HAP-1 (cell line): ENCODE measurements at regions not wholly inside any gene's neighbourhood (a gene's known extent, or its start where the extent isn't known, plus 50 kb on each side); places are given as distances from the start of the nearest gene placed in this dataset.

ENCODE experiments used
- DNase-seq, 2 experiments: peaks; one replicate each; pipeline ENCODE4 v3.0.0-alpha.2; 2016 to 2020; ENCODE audit warnings: low spot score in 2 of 2
- H3K27me3 ChIP-seq: fragments of 250-450 bp; sonication (Bioruptor Pico); 2 replicates; pipeline ENCODE4 v1.5.1; 2020; ENCODE audit warnings: low read depth, mild to moderate bottlenecking, moderate library complexity
- H3K36me3 ChIP-seq: fragments of 250-450 bp; sonication (Bioruptor Pico); replicated peaks from 2 replicates; pipeline ENCODE4 v1.5.1; 2020; ENCODE audit warnings: mild to moderate bottlenecking
- H3K4me1 ChIP-seq: fragments of 250-450 bp; sonication (Bioruptor Pico); 2 replicates; pipeline ENCODE4 v1.5.1; 2020; ENCODE audit warnings: mild to moderate bottlenecking
- H3K4me3 ChIP-seq: fragments of 250-450 bp; sonication (Bioruptor Pico); 2 replicates; pipeline ENCODE4 v1.5.1; 2020; ENCODE audit warnings: mild to moderate bottlenecking, moderate library complexity
- H3K9me3 ChIP-seq: fragments of 250-450 bp; sonication (Bioruptor Pico); 2 replicates; pipeline ENCODE4 v1.5.1; 2020; ENCODE audit warnings: mild to moderate bottlenecking, moderate library complexity
- in situ Hi-C: fragments of 300-500 bp; cut with MboI; formaldehyde crosslinking; loops from 3 replicates; pipeline ENCODE4 v1.14.3; 2020; ENCODE audit warnings: low sequenced_read_pairs, inconsistent platforms, mixed read lengths

DNA sequence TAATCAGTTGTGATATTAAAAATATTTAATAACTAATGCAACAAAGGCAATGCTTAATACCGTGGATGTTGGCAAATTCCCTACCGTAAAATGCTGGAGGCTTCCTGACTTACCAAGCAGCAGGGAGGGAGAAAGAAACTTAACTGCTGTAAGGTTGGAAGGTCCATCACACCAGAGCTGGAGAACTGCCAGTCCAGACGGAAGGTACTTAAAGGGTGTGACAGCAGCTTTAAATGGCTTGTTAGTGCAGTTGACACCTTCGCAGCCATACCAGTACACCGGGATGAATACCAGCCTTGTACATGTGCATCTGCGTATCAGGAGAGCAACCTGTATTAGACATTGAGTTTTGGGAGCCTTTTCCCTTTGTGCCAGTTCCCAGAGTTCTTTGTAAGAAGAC, 269.5 kb upstream of the NCAM2 start:
- Histone ChIP-seq H3K9me3 (no peaks in the 10 kb centered on the region), H3K36me3 (no peaks in the 10 kb centered on the region), H3K4me1 (no peaks in the 10 kb centered on the region), H3K4me3 (no peak overlapping the region), H3K27me3 (no peaks in the 10 kb centered on the region)
- in situ Hi-C loops: no loop called here
- DNase-seq: no peak

DNA sequence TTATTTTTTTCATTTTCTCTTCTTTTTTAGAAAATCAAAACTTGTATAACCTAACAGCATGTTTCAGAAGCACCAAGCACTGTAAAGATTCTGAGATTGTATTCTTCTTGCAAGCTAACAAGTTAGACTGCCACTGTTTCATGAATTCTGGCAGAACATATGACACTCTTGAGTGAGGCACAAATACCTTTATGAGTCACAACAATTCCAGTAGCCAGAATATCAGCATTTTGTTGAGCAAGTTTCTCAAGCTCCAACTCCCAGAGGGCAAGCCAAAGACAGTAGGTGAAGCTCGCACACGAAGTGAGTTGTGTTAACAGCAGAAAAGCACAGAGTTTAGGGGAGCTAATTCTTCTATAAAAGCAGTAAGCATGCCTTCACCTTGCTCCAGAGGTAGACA, 268.8 kb upstream of the NCAM2 start:
- in situ Hi-C loops: no loop called here
- no peaks in the 10 kb centered on the region for H3K4me1 ChIP-seq
- H3K27me3 ChIP-seq: no peaks in the 10 kb centered on the region
- no peaks in the 10 kb centered on the region for H3K36me3 ChIP-seq
- H3K9me3 ChIP-seq: no peaks in the 10 kb centered on the region
- DNase-seq: no peak
- H3K4me3 ChIP-seq: no peak overlapping the region

DNA sequence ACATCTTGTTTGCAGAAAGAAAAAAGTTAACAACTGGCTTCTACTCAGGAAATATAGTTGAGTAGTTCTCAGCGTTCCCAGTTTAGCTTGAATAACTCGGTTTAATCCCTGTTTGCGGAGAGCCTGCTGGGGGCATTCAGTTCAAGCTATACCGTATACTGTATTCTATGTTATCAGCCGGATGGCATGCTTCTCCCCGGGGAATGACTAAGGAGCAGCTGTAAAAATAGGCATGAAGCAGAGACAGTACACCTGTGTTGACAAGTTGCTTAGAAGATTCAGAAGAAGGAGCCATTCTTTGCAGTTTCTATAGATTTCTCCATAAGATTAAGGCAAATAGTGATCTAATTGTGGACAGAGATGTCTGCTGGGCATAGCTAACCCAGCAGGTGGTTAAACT, 267.8 kb upstream of the NCAM2 start:
- DNase-seq: no peak
- in situ Hi-C loops: no loop called here
- H3K27me3 ChIP-seq: no peaks in the 10 kb centered on the region
- no peaks in the 10 kb centered on the region for H3K4me1 ChIP-seq
- H3K4me3 ChIP-seq: no peak overlapping the region
- H3K9me3 ChIP-seq: no peaks in the 10 kb centered on the region
- no peaks in the 10 kb centered on the region for H3K36me3 ChIP-seq

DNA sequence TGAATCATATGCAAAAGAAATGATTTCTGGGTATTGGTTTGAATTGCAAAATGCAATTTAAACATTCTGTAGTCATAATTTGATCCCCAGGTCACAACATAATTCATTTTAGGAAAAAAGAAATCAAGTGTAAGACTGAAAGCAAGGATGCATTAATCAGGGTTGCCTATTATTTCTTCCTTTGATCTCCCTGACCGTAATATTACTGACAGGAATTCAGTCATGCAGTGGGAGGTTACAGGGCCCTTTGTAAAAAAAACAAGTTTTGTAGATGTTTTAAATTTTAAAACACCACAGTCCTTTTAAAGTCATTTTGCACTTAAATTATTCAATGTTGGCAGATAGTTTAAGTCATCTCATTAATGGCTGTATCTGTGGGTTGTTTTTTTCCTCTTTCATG, 263.0 kb upstream of the NCAM2 start:
- Histone ChIP-seq H3K9me3 (no peaks in the 10 kb centered on the region), H3K36me3 (no peaks in the 10 kb centered on the region), H3K27me3 (no peaks in the 10 kb centered on the region), H3K4me3 (no peak overlapping the region), H3K4me1 (peaks cover 3% of the 10 kb centered on the region)
- in situ Hi-C loops: no loop called here
- DNase-seq: no peak

DNA sequence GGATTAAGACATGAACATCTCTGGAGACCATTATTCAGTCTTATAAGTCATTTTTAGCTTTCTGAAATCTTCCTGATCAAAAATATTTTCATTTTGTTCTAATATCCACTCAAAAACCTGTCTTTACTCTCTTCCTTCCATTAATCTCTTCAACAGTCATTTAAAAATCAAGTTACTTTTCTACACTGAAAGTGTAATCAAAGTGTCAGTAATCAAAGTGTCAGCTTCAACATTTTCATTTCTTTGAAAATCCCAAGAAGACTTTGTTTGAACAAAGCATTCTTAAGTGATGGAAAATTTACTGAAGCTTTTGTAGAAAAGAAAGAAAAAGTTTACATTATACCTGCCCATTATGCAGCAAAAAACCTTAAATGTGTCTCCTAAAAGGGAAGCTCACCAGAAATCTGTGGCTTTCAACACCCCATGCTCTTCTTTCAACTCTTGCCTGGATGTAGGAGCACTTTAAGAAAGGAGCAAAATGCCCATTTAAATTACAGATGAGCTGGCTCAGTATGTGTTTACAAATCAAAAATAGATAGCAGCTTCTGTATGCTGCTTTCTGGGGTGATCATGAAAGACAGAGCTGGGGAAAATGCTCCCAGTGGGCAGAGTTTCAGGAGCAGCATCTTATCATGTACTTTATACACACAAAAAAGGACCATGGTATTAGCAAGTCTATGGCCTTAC, 260.8 kb upstream of the NCAM2 start:
- in situ Hi-C loops: no loop called here

DNA sequence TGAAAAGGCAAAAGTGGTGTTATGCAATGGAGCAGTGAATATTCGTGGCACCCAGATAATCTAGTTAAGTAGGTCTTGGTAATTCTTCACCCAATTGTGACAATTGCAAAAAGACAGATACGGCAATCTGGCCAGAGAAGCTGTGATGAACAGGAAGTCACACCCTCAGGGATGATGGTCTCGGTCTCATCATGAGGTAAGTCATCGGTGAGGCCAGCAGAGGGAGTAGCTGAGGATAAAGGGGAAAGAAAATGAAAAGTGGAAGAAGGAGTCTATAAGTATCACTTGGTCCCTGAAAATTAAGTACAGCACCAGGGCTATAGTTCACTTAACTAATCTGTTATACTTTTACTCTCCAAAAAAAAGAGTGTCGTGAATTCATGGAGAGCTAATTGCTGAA, 258.8 kb upstream of the NCAM2 start:
- no peaks in the 10 kb centered on the region for H3K27me3 ChIP-seq
- H3K4me3 ChIP-seq: no peak overlapping the region
- no peaks in the 10 kb centered on the region for H3K9me3 ChIP-seq
- in situ Hi-C loops: no loop called here
- H3K36me3 ChIP-seq: no peaks in the 10 kb centered on the region
- H3K4me1 ChIP-seq: peaks cover 3% of the 10 kb centered on the region
- DNase-seq: peak; percentile 17 to 30

More for the DNA sequence above, 260.8 kb upstream of the NCAM2 start:
- Histone ChIP-seq H3K36me3 (no peaks in the 10 kb centered on the region), H3K27me3 (no peaks in the 10 kb centered on the region), H3K4me1 (peaks cover 3% of the 10 kb centered on the region), H3K9me3 (no peaks in the 10 kb centered on the region), H3K4me3 (no peak overlapping the region)
- DNase-seq: no peak

DNA sequence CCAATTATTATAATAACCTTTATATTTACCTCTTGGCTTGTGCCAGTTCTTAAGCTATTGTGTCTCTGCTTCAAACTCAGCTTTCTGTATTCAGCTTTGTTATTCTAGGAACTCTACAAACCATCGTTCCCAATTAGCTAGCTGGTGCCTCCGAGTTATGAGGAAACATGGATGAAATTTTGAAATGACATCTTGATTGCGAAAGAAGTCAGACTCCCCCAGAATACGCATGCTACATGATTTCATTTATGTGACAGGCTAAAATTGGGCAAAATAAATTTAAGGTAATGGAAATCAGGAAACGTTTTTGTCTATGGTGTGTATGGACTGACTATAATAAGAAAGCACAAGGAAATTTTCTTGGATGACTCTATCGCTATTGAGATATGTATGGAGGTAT, 256.8 kb upstream of the NCAM2 start:
- DNase-seq: no peak
- in situ Hi-C loops: no loop called here
- Histone ChIP-seq H3K27me3 (no peaks in the 10 kb centered on the region), H3K4me3 (no peak overlapping the region), H3K4me1 (peaks cover 3% of the 10 kb centered on the region), H3K36me3 (no peaks in the 10 kb centered on the region), H3K9me3 (no peaks in the 10 kb centered on the region)

DNA sequence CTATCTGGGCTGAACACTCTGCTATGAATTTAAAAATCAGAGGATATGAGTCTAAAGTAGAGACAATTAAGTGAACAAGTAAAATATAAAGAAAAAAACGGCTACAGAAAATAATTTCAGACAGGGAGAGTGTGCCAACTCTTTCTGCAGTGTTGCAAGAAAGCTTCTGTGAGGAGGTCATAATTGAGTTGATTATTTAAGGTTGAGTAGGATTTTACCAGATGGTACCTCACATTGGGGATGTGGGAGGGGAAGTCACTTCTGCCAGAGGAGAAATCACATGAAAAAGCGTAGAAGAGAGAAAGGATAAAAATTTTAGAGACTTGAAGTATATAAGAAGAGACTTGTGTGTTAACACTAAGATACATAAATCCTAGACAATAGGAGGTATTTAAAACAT, 238.0 kb upstream of the NCAM2 start:
- no peak for DNase-seq
- in situ Hi-C loops: no loop called here
- no peak overlapping the region for H3K4me3 ChIP-seq

DNA sequence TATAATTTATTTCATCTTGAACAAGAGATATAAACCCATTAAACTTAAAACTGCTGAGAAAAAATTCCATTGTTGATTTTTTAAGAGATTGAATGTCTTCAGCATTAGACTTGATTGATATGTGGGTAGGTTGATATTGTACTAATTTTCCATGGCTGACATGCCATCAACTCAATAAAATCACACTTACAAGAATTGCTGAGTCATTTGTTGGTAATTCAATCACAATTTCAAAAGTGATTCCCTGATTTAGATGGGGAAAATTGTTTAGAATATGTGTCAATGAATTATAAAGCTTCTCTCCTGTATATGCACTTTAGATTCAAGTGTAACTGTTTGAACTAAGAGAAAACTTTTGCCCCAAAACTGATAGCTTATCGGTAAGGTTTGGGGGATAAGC, 223.5 kb upstream of the NCAM2 start:
- H3K4me3 ChIP-seq: no peak overlapping the region

More for the DNA sequence above, 238.0 kb upstream of the NCAM2 start:
- Histone ChIP-seq H3K27me3 (no peaks in the 10 kb centered on the region), H3K4me1 (no peaks in the 10 kb centered on the region), H3K9me3 (no peaks in the 10 kb centered on the region), H3K36me3 (no peaks in the 10 kb centered on the region)

DNA sequence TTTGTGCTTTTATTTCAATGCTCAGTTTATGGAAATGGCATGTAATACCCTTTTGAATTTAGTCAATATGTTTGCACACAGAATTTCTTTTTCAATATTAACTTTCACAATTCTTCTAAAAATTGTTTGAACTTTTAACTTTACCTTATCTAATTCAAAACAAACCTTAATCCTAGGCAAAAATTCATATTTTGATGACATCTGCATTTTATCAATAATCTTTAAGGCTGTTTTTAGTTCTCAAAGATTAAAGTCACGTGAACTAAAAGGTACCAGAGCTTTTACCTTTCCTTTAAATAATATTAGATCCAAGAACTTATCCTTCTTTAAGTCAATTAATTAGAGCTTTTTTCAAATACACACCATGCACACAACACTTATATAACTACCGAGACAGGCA, 218.9 kb upstream of the NCAM2 start:
- H3K4me3 ChIP-seq: no peak overlapping the region
- no peaks in the 10 kb centered on the region for H3K4me1 ChIP-seq
- in situ Hi-C loops: no loop called here
- H3K36me3 ChIP-seq: no peaks in the 10 kb centered on the region
- DNase-seq: no peak
- H3K9me3 ChIP-seq: no peaks in the 10 kb centered on the region
- H3K27me3 ChIP-seq: no peaks in the 10 kb centered on the region

More for the DNA sequence above, 223.5 kb upstream of the NCAM2 start:
- no peaks in the 10 kb centered on the region for H3K9me3 ChIP-seq
- no peaks in the 10 kb centered on the region for H3K27me3 ChIP-seq
- H3K4me1 ChIP-seq: no peaks in the 10 kb centered on the region
- H3K36me3 ChIP-seq: no peaks in the 10 kb centered on the region
- DNase-seq: no peak
- in situ Hi-C loops: no loop called here

DNA sequence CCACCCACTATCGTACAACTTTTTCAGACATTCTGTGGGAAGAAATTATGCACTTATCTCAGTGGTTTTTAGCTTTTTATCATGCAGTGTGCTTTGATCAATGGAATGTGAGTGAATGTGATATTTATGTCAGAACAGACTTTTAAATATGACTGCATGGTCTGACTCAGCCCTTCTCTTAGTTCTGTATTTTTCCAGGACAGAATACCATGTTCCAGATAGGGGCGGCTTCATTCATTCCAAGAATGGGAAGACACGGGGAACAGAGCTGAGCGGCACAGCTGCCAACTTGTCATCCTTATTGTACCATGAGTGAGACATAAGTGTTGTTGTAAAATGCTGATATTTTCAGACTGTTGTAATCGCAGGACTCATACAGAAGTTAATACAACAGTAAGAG, 214.6 kb upstream of the NCAM2 start:
- in situ Hi-C loops: no loop called here
- no peak overlapping the region for H3K4me3 ChIP-seq
- no peaks in the 10 kb centered on the region for H3K4me1 ChIP-seq
- H3K9me3 ChIP-seq: no peaks in the 10 kb centered on the region
- no peaks in the 10 kb centered on the region for H3K36me3 ChIP-seq
- no peaks in the 10 kb centered on the region for H3K27me3 ChIP-seq
- no peak for DNase-seq

DNA sequence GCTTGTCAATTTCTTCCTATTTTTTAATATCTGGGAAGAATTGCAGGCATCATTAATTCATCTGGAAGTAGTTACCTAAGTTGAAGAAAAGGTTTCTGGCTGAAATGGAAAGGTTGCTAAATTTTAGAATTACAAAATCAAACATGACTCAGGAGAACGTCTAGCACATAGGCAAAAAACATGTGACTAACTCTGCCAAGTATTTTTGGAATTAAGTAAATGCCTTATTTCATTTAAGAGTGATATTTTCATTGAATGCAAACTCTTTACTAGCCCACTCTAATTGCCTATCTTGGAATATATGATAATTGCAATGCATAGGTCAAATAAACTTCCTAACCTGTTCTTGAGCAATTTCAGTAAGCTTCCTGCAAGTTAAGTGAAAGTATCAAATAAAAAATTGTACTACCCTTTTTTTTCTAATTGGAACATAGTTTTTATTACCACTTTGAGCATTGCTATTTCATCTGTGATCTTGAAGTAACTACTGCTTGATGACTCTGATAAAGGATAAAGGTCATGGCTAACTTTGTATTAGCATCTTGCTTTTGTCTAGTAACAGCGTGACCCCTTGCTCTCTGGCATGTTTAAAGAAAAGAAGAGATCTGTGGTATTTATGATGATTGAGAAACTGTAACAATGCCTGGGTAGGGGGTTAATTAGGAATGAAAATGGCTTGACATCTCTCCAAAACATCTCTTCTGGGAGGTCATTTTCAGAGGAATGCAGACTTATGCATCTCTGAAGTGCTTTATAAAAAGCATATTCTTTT, 208.3 kb upstream of the NCAM2 start:
- DNase-seq: no peak
- H3K27me3 ChIP-seq: no peaks in the 10 kb centered on the region
- H3K36me3 ChIP-seq: no peaks in the 10 kb centered on the region
- no peaks in the 10 kb centered on the region for H3K9me3 ChIP-seq
- H3K4me1 ChIP-seq: no peaks in the 10 kb centered on the region
- no peak overlapping the region for H3K4me3 ChIP-seq
- in situ Hi-C loops: no loop called here

DNA sequence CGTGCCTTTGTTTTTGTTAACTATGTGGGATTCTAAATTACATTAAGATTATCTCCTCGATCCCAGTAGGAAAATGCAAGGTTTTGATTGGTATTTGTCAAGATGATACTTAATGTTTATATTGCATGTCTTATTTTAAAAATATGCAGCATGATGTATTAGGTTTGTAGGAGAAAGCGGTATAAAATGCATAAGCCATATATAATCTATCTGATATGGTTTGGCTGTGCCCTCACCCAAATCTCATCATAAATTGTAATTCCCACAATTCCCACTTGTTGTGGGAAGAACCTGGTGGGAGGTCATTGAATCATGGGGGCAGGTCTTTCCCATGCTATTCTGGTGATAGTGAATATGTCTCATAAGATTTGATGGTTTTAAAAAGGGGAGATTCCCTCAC, 198.1 kb upstream of the NCAM2 start:
- in situ Hi-C loops: no loop called here
- DNase-seq: no peak
- no peak overlapping the region for H3K4me3 ChIP-seq
- H3K9me3 ChIP-seq: no peaks in the 10 kb centered on the region
- H3K4me1 ChIP-seq: no peaks in the 10 kb centered on the region
- no peaks in the 10 kb centered on the region for H3K27me3 ChIP-seq
- H3K36me3 ChIP-seq: no peaks in the 10 kb centered on the region

DNA sequence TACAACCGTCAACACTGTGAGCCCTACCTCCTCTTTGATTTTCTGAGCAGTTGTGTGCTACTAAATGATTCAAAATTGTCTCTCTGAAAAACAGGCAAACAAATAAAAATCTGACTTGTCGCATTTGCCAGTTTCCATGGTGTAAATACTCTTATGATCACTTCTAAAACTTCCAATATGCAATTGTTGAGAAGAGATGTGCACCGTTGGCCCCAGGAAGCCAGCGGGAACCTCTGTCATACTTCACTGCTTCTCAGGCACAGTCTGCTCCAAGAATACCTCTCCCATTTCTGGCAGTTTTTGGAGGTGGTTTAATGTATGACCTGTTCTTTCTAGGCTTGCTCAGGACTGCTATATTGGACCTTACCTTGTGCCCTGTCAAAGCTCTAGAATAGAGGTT, 196.0 kb upstream of the NCAM2 start:
- no peak for DNase-seq
- in situ Hi-C loops: no loop called here
- Histone ChIP-seq H3K4me3 (no peak overlapping the region), H3K9me3 (no peaks in the 10 kb centered on the region), H3K27me3 (no peaks in the 10 kb centered on the region), H3K36me3 (no peaks in the 10 kb centered on the region), H3K4me1 (no peaks in the 10 kb centered on the region)
